GM21526 (cell line): ENCODE measurements at regions not wholly inside any gene's neighbourhood (a gene's known extent, or its start where the extent isn't known, plus 50 kb on each side); places are given as distances from the start of the nearest gene placed in this dataset.
"Not testable (repeated sequence)": the region's sequence is repeated elsewhere in the genome, so short reads cannot be mapped to it uniquely, and the experiment has no call there.

Experiments used
- ATAC-seq: cut with Tn5 transposase; IDR thresholded peaks from one replicate; pipeline ENCODE4 v1.9.1; 2021; ENCODE audit warnings: moderate library complexity; ENCODE audit not compliant: unreplicated experiment, low FRiP score

DNA sequence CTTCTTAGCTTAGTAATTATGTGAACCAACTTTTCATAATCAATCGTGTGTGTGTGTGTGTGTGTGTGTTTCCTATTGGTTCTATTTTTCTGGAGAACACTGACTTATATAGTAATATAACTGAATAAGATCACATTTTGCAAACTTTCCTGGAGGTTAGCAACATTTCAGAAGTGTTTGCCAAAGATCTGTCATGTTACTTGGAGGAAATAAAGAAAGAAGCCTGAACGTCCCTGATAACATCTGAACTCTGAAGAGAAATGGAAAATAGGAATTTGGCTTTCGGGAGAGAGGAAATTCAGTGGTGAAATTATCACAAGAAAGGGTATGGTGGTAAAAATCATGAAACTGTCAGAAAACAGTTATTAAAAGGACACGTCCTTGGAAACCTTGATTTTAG is 984.4 kb upstream of the AUTS2 start:
- no peak for ATAC-seq

- no peak for ATAC-seq
Observed at GRCh38 chr7:68619526-68619925, 978.7 kb upstream of the AUTS2 start.

- no peak for ATAC-seq
Observed at GRCh38 chr7:68622500-68622899, 975.8 kb upstream of the AUTS2 start.

DNA sequence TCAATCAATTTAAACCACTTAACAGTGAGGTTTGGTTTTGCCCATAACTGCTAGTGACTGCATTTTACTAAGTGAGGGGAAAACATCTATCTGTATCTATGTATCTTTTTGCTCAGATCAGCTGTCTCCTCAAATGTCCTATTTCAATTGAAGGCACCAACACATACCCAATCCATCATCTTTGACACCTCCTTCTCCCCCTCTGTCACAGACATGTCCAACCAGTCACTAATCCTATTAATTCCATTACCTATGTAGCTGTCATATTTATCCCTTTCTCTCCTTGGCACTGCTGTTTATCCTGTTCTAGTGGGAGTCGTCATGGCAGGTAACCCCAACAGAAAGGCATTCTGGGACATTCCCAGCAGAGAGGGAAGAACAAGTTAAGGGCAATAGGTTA is 975.2 kb upstream of the AUTS2 start:
- no peak for ATAC-seq

- no peak for ATAC-seq
Observed at GRCh38 chr7:68627247-68627864, 970.9 kb upstream of the AUTS2 start.

DNA sequence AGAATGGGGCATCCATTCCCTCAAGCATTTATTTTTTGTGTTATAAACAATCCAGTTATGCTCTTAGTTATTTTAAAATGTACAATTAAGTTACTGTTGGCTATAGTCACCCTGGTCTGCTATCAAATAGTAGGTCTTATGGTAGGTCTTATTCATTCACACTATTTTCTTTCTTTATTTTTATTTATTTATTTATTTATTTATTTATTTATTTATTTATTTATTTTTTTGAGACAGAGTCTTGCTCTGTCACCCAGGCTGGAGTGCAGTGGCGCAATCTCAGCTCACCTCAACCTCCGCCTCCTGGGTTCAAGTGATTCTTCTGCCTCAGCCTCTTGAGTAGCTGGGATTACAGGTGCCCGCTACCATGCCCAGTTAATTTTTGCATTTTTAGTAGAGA is 967.4 kb upstream of the AUTS2 start:
- not testable (repeated sequence) for ATAC-seq

DNA sequence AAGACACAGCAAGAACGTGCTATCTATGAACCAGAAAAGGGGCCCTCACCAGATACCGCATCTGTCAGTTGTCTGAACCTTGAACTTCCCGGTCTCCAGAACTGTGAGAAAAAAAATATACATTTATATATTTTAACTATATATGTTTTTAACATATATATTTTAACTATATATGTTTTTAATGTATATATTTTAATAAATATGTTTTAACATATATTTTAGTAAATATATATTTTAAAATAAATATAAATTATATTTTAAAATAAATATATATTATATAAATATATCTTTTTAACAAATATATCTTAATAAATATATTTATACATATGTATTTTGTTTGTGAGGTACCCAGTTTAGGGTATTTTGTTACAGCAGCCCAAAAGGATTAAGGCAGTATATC is 958.2 kb upstream of the AUTS2 start:
- ATAC-seq: no peak

GRCh38 chr7:68642727-68643126 is 955.5 kb upstream of the AUTS2 start:
- ATAC-seq: no peak

- no peak for ATAC-seq
Observed at GRCh38 chr7:68663392-68663791, 934.9 kb upstream of the AUTS2 start.

DNA sequence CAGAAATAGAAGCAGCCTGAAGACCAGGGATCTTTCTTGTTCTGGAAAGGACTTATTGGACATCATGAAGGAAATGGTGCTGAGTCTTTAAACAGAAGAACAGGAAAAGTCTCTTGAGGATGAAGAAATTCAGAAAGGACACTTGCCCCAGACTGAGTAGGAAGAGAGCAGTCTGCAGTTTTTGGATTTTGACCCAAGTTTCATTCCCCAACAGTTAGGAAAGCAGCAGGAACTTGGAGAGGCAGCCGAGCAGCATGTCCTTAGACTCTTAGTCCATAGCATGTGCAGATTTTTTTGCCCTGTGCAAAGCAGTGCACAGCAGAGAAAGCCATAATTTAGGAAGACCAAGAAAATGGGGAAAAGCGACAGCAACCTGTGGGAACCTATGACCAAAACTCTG is 927.2 kb upstream of the AUTS2 start:
- ATAC-seq: no peak

GRCh38 chr7:68671671-68672070 is 926.6 kb upstream of the AUTS2 start:
- ATAC-seq: no peak

DNA sequence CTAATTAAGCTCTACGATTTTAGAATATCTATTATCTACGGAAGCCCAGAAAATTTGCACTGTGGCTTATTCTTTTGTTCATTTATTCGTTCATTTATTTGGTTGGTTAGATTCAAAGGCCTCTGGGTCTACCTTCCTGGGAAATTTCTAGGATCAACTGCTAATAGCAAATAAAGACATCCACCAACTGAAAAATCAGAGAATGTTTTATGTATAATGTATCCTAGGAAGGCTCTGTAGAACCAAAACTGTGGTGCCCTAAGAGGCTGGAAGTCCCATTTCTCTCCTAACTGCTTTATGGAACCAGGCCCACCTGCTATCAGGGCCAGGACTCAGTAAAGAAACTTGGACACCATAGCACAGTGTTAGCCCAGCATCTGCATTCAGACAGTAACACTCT is 923.4 kb upstream of the AUTS2 start:
- ATAC-seq: no peak

- no peak for ATAC-seq
Observed at GRCh38 chr7:68676813-68677535, 921.3 kb upstream of the AUTS2 start.

GRCh38 chr7:68678196-68678595 is 920.1 kb upstream of the AUTS2 start:
- no peak for ATAC-seq

DNA sequence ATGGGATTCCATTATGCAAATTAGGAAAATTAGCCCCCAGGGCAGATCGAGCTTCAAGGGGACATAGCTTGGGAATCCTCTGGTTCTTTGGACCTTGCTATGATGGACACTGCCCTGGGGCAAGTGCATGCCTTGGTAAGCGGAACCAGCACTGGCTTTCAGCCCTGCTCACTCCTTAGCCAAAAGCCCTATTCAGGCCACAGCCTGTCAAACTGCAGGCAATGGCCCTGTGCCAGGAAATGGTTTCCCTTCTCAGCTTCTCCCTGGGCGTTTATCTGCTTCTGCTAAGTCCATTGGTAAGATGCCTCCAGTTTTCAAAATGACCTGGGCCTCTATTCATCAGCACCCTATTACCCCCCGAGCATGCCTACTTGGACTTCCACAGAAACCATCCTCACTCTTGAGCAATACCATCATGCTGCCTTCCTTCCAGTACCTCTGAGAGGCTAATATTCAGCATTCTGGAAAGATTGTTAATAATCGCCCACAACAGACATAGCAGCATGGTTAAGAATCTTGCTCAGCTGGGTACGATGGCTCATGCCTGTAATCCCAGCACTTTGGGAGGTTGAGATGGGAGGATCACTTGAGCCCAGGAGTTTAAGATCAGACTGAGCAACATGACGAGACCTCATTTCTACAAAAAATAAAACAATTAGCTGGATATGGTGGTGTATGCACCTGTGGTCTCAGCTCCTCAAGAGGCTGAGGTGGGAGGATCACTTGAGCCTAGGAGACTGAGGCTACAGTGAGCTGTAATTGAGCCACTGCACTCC is 918.6 kb upstream of the AUTS2 start:
- no peak for ATAC-seq

DNA sequence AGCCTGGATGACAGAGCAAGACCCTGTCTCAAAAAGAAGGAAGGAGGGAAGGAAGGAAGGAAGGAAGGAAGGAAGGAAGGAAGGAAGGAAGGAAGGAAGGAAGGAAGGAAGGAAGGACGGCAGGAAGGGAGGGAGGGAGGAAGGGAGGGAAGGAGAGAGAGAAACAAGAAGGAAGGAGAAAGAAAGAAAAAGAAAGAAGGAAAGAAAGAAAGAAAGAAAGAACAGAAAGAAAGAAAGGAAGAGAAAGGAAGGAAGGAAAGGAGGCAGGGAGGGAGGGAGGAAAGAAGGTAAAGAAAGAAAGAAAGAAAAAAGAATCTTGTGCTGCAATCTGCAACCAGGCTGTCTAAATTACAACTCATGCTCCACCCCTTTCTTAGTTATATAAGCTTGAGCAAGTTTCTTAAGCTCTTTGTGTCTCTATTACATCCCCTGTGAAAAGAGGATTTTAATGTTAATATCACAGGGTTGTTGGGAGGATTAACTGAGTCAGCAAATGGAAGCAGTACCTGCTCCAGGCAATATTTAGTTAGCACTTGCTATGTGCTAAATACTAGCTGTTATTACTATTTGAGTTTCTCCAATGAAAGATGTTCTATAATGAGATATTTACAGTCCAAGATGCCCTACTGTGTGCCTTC is 917.9 kb upstream of the AUTS2 start:
- no peak for ATAC-seq

DNA sequence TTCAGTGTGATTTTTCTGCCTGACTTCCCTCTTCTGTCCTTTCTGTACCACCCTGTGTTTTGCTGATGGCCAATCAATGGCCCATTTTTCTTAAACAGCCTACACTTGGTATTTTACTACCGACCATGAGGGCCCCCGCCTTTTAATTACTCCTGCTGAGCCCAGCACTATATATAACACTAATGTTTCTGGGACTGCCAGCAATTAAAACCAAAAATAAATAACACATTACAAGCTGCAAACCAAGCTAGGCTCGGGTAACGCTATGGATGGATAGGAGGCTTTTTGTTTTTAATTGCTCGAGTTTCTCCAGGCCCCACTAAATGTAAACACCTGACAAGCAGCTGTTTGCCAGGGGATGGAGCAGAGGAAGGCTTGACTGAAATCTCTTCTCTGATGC is 915.4 kb upstream of the AUTS2 start:
- ATAC-seq: no peak

GRCh38 chr7:68684246-68684839 is 913.9 kb upstream of the AUTS2 start:
- ATAC-seq: no peak

DNA sequence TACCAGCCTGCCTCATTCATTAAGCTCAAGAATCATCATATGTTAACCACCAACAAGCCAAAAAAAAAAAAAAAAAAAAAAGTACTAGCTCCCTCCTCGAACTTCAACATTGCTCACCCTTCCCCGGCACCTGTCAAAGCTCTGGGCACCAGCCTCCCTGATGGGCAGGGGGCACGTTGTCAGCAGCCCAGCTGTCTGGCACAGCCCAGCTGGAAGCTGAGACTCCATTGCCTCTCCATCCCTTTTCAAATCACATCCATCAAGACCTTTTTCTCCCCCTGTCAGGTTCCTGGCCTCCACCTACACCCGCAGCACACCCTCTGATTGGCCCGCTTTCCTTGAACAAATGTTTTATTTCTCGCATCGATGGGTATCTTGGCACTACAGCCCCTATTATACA is 913.3 kb upstream of the AUTS2 start:
- no peak for ATAC-seq

- no peak for ATAC-seq
Observed at GRCh38 chr7:68688416-68689086, 909.7 kb upstream of the AUTS2 start.
